ENCODE measurements at regions not wholly inside any gene's neighbourhood (a gene's known extent, or its start where the extent isn't known, plus 50 kb on each side); places are given as distances from the start of the nearest gene placed in this dataset.
"Not testable (repeated sequence)": the region's sequence is repeated elsewhere in the genome, so short reads cannot be mapped to it uniquely, and the experiment has no call there.

DNA sequence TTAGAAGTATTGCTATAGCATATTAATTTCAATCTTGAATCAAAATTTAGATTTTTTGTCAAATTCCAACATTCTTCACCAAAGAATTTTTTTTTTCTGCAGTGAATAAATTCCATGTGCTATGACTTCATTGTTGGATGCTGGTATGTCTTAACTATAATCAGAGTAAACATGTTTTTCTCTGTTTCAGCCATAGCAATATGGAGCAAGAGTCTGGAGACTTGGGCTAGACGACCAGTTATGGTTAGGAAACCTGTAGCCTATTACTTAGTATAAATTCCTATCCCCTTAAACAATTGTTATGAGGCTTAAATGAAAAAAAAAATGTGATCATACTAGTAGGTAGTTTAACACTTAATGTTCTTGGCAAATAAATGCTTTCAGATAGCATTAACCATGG lies 431.9 kb upstream of the FRG2C start:
- no peak overlapping the region for H3K4me3 ChIP-seq (replicated peaks; ENCODE audit: low read depth, low read length)
- no peak for DNase-seq (ENCODE audit: low read depth)
- TF ChIP-seq CTCF (IDR thresholded peaks at IDR 0.05; ENCODE audit: low read length, missing control alignments): no peak

DNA sequence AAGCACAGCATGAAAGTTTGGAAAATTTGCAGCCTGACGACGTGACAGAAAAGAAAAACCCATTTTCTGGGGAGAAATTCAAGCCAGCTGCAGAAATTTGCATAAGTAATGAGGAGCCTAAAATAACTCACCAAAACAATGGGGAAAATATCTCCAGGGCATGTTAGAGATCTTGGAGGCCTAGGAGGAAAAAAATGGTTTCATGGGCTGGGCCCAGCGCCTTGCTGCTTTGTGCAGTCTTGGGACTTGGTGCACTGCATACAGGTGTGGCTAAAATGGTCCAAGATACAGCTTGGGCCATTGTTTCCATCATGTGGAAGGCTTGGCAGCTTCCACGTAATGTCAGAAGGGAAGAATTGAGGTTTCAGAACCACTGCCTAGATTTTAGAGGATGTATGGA lies 428.5 kb upstream of the FRG2C start:
- no peak for TF ChIP-seq CTCF (IDR thresholded peaks at IDR 0.05; ENCODE audit: low read length, missing control alignments)
- H3K4me3 ChIP-seq (replicated peaks; ENCODE audit: low read depth, low read length): no peak overlapping the region
- DNase-seq (ENCODE audit: low read depth): no peak

DNA sequence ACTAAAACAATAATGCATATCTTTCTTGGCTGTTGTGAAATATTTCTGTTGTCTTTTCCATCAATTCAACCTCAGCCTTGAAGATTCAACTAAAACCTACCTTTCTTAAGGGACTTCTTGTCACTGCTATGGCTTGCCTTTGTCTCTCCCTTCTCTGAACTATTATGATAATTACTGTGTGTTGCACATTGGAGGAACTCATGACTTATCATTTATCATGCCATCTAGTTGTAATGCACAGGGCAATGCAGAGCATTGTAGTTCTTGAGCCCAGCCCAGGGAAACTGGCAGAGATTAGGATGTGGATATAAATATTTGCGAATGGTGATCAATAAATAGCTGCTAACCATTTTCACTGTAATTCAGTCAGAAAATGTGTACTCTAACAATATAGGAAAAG lies 427.1 kb upstream of the FRG2C start:
- no peak for DNase-seq (ENCODE audit: low read depth)
- H3K4me3 ChIP-seq (replicated peaks; ENCODE audit: low read depth, low read length): no peak overlapping the region
- TF ChIP-seq CTCF (IDR thresholded peaks at IDR 0.05; ENCODE audit: low read length, missing control alignments): no peak

GRCh38 chr3:75237477-75237876 lies 426.7 kb upstream of the FRG2C start:
- no peak overlapping the region for H3K4me3 ChIP-seq (replicated peaks; ENCODE audit: low read depth, low read length)
- no peak for TF ChIP-seq CTCF (IDR thresholded peaks at IDR 0.05; ENCODE audit: low read length, missing control alignments)
- DNase-seq (ENCODE audit: low read depth): no peak

GRCh38 chr3:75241226-75241962 lies 422.7 kb upstream of the FRG2C start:
- DNase-seq (ENCODE audit: low read depth); H3K4me3 ChIP-seq (replicated peaks; ENCODE audit: low read depth, low read length): not testable (repeated sequence)

GRCh38 chr3:75242012-75242735 lies 422.0 kb upstream of the FRG2C start:
- TF ChIP-seq CTCF (IDR thresholded peaks at IDR 0.05; ENCODE audit: low read length, missing control alignments): no peak
- DNase-seq (ENCODE audit: low read depth): no peak
- no peak overlapping the region for H3K4me3 ChIP-seq (replicated peaks; ENCODE audit: low read depth, low read length)

DNA sequence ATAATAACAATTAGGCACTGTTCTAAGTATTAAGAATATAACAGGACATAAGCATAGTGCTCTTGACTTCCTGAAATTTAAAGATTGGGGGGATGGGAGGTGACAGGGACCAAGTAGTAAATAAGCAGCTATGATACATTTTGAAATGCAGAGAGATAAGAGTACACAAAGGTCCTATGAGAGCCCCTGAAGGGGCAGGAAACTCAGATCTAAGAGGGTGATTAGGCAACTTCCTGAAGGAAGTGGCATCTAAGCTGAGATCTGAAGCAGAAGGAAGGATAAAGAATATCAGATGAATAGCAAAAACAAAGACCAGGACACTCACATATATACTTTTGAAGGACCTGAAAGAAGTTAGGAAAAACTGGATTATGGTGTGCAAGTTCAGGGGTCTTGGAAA lies 415.2 kb upstream of the FRG2C start:
- TF ChIP-seq CTCF (IDR thresholded peaks at IDR 0.05; ENCODE audit: low read length, missing control alignments): no peak
- no peak overlapping the region for H3K4me3 ChIP-seq (replicated peaks; ENCODE audit: low read depth, low read length)
- no peak for DNase-seq (ENCODE audit: low read depth)
